ENCODE measurements at regions not wholly inside any gene's neighbourhood (a gene's known extent, or its start where the extent isn't known, plus 50 kb on each side); places are given as distances from the start of the nearest gene placed in this dataset.

DNA sequence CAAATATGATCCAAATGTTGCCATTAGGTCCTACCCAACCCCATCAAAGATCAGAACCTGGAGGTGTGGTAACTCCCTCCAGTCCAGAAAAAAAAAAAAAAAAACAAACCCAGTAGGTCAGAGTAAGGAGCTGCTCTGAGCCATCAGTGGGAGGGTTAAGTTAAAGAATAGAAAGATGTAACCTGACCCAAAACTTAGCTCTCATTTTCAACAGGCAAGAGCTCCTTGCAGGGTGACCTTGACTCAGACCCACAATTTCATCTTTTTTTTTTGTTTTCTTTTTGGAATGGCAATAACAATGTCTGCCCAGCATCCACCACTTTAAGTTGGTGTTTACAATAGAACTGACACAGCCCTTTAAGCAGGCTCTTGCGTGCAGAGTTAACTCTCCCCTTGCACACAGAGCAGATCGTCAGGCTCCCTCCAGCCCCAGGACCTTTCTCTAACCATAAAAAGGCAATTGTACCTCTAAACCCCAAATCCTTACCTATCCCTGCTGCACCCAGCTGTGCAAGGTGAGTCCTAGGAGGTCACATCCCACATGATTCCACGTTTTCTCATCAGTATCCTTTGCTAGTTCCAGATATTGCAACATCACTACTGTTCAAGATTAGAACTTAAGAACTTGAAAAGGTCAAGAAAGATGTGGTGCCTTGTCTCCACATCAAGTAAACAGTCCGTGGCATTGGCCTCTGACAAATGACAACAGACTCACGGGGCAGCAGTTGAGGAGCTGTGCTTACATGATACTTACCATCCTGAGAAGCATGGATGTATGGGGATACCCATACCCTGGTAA, 178.6 kb upstream of the EEA1 start:
- DNase-seq, result no peak

DNA sequence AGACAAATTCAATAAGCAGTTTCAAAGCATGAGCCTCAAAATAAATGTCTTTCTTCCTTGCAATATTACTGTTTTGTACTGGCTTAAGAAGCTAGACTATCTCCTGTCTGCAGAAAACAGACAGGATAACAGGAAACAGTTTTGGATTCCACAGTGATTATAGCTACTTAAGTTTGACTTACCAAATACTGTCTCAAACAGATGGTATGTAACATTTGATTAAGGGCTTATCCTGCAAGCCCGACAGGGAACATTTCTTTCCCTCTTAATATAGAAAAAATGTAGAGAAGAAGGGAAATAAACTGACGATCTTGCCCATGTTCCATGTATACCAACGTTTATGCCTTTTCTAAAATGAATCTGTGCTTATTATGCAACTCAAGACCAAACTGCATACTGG, 179.9 kb upstream of the EEA1 start:
- DNase-seq, result no peak

DNA sequence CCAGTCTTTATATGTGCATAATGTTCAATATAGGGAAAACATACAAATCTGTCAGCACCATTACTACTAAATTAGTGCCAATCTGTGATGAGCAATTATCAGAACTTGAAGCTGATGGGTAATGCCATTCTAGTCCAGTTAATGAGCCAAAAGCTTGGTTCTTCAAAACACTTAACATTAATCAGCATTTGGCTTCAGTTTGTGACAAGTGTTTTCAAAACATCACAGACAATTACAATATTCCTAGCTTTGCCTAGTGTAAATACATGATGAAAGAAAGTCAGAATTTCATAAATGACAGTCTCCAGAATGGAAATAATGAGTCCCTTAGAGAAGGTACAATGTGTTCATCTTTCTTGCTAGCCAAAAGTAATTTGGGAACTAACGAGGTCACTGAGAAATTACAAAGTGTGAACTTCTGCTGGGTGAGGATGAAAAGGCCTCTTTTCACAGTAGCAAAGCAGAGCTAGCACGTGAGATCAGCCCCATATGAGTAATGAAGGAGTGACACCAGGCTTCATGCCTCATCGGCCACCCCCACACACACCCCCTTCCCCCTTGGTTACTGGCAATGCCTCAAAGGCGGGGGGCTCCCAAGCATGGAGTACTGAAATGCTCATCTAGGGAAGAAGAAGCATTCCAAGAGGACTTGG, 180.6 kb upstream of the EEA1 start:
- no peak for DNase-seq

DNA sequence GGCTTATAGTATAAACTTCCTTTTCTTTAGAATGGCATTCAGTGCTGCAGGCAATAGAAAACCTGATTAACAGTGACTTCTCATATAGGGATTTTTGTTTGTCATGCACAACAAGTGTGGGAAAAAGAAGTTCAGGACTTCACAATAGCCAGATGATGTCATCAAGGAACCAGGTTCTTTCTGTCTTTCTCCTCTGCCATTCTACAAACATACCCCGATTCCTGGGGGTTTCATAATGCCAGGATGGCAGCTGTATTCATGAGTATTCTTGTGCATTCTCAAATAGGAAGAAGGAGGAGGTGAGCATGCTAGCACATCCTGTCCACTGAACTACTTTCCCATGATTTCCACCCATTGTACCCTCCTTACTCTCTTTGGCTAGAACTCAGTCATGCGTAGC, 182.7 kb upstream of the EEA1 start:
- DNase-seq, result no peak

DNA sequence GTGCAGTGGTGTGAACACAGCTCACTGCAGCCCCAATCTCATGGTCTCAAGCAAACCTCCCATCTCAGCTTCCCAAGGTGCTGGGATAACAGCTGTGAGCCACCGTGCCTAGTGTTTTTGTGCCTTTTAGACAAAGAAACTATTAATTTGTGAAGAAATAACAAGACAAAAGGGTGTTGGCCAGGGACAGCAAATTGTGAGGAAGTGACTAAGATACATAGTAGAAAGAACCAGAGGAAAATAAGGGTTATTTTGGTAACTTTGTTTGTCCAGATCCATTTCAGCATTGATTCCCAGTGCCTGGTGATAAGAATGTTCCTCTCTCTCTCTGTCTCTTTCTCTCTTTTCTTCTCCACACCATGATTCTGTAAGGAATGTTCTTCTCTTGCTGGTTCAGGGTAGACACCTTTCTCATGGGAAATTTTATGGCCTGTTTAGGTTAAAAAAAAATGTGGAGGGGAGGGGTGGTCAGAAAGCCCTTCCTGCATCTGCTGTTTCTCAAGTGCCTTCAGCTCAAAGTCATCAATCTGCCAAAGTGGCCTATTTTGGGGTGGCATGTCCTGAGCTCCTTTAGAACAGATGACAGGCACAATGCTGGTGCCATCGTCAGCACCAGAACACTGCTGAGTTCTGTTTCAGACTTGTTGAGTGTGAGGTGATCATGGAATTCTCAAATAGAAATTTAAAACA, 184.4 kb upstream of the EEA1 start:
- DNase-seq, result no peak

GRCh38 chr12:93115198-93115601, 186.1 kb upstream of the EEA1 start:
- DNase-seq, result no peak

GRCh38 chr12:93115646-93116045, 186.6 kb upstream of the EEA1 start:
- peak; percentile 57 for DNase-seq

DNA sequence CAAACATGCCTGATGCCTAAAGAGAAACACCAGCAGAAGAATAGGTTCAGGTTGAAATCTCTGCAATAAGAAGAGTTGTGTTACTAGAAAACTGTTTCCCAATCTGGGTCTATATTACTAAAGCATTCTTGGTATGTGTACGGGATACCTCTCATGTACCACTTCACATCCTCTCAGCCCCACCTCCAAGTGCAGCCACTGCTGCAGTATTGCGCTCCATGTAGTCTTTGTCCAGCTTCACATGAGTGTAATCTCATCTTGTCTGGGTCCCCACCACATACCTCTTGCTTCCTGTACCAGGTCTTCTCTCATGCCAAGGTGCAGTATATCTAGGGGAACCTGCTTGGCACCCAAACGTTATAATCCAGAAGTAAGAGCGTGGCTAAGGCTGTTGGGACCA, 187.5 kb upstream of the EEA1 start:
- no peak for DNase-seq

DNA sequence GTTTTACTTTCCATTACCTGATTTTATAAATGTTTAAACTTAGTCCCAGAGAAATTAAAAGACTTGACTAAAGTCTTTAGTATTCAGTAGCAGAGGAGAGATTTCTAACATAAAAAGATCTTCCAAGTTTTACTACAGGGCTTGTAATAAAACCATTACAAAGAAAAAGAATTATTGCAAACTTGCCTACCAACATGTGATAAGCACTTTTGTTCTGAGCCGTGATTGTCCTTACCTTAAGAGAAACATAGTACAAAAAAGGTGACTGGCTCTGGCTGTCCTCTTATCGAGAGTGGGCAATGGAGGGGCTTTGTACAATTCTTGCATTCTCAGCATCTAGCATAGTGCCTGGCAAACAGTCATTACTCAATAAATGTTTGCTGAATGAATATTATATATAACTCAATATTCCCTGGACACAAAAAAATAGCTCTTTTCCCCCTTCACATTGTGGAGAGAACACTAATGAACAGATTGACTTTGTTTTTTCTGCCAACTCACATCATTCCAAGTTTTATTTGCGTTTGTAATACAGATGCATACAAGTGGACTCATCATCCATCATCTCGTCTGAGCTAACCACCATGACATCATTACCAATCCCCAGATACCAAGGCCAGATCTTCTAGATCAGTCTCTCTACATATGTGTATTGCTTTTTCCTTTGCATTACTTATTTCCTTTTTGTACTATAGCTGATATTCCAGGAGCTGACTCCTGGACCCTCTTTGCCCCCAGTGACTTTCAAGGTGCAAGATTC, 192.8 kb upstream of the EEA1 start:
- DNase-seq, result no peak

DNA sequence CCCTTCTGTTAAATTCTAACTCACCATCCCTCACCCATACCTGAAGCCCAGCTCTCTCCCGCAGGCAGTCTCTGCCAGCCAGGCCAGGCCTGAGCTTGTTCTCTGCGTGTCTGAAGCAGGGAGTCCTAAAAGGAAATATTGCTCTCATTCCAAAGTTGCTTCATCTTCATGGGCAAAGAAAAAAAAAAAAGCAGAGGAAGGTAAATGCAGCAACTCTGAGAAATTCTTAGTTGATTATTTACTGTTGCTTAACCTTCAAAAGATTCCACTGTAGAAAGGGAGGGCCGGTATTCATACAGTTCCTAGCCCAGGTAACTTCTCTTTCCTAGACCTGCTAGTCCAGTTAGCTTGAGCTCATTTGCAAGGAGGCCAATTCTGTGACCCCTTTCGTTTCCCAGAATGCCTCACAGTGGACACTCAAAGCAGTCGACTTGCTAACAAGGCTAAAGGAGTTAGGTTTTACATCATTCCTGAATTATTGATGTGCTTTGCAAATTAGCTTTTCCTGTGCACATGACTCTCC, 193.5 kb upstream of the EEA1 start:
- DNase-seq, result no peak

DNA sequence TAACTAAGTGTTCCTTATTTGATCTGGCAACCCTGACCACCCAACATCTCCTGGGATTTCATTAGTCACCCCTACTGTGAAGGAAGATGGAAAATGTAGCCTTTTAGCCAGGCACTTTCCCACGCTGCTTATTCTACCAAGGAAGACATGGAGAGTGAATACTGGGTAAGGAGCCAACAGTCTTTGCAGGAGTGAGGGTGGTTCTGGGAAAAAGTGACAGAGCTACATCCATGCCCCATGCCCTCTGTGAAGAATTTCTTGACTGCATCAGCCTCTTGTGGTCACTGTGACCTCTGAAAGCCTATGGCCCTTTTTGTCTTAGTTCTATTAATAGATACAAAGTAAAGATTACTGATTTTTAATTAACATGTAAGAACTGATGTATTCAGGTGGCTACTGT, 196.0 kb upstream of the EEA1 start:
- DNase-seq, result no peak

DNA sequence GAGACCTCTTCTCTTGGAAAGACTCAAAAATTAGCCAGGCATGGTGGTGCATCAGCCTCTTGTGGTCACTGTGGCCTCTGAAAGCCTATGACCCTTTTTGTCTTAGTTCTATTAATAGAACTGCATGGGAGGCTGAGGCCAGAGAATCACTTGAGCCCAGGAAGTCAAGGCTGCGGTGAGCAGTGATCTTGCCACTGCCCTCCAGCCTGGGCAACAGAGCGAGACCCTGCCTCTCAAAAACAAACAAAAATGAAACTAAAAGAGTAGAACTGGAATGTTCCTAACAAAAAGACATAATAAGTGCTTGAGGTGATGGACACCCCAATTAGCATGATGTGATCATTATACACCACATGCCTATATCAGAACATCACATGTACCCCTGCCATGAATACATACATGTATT, 197.0 kb upstream of the EEA1 start:
- no peak for DNase-seq

DNA sequence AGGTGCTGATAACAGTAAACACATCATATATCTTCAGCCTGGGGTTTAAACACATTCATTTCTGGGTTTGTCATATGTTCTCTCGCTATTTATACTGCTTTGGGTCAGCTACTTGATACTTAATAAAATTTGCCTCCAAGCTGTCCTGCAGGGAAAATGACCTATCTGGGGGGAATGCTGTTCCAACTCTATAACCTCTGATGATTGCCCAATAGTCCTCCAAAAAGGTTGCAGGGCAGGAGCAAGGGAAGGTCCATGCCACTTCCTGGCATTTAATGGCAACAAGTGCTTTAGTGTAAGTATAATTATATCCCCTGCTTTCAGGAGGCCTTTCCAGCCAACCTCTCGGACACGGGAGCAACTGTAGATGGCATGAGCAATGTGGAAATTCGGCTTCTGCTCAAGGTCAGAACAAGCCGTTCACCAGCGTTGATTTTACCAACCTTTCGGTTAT, 198.0 kb upstream of the EEA1 start:
- DNase-seq, result no peak

DNA sequence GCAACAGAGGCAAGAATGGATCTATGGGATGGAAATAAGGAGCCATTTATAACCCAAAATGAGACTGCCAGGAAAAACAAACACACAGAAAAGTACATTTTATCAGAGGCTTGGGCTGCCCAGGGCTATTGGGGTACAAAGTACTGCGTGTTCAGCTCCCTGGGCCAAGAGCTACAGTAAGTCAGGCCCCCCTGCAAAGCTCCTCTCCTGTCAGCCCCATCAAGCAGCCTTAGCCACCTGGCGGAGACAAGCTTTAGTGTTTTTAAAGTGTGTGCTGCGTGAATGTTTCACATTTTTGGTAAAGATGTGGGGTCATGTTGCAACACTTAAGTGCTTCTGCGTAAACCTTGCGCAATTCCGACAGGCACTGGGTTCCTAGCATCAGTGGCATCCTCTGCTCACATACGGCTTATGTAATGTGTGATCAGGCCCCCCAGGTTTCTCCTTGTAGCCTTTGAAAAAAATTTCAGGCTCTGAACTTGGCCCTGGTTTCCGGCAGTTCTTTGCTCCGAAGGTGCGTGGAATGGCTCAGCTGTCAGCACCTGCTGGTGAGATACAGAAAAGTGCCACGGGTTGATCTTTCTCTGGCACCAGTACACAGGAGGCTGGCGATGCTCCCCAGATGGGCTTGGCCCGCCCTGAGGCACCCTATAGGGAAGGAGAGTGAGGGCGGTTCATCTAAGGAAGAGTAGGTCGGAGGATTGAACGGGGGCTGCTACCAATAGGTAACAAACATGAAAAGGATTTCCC, 198.7 kb upstream of the EEA1 start:
- peak; percentile 67 for DNase-seq

DNA sequence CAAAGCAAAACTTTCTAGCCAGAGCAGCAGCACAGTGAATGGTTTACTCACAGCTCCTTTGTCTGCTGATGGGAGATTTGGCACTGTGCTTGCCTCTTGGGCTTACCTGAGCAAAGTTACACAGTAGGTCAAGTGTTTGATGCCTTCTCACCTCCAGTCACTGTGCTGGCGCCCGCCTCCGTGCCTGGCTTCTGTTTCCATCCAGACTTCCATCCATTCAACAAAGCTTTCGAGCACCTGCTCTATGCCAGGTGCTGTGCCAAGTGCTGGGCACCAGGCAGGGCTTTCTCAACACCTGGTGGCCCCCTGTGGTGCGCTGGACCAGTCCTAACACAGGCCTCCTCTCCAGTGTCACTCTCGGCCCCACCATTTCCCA, 199.2 kb upstream of the EEA1 start:
- DNase-seq, result no peak

DNA sequence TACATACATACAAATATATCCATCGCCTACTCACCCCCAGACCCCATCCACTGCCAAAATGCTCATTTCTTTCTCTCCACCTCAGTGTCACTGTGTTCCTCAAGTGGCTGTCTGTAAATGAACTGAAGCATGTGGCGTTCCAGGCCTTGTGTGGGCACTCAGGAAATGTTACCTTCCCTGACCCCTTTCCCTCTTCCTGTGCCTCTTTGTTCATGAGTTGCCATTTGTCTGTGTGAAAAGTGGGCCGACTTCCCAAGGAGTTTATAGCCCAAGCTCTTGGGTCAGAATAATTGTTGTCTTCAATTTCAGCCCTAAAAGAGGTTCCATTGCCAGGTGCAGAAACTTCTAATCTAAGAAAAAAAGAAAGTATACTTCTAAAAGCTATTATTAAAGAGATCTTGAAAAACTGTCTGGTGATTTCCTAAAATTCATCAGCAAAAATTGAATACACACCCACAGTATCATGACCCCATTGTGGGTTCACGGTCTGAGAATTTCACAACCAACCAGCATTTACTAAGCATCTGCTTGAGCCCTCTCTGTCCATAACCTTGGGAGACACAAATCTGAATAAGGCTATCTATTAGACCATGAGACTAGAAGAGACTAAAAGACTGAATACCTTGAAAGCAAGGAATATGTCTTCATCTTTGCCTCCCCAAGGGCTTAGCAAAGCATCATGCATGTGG, 201.4 kb upstream of the EEA1 start:
- DNase-seq, result no peak

GRCh38 chr12:93133361-93133760, 204.3 kb upstream of the EEA1 start:
- no peak for DNase-seq

GRCh38 chr12:93134175-93134890, 205.2 kb upstream of the EEA1 start:
- no peak for DNase-seq

DNA sequence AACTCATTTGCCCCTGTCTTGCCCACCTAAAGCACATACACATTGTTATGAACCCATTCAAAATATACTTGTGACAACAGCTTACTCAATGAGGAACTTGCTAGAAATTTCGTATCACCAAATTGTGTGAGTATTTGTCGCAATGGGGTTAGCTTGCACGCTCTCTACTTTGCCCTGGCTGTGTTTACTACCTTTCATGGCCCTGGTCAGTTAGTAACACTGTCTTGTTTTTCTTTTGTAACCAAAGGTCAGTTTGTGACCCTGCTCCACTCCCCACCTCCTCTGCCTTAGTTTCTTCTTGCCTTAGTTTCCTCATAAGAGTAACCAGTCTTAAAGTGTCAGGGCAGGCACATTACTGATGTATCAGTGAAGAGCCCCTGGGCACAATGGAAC, 205.8 kb upstream of the EEA1 start:
- DNase-seq, result no peak

DNA sequence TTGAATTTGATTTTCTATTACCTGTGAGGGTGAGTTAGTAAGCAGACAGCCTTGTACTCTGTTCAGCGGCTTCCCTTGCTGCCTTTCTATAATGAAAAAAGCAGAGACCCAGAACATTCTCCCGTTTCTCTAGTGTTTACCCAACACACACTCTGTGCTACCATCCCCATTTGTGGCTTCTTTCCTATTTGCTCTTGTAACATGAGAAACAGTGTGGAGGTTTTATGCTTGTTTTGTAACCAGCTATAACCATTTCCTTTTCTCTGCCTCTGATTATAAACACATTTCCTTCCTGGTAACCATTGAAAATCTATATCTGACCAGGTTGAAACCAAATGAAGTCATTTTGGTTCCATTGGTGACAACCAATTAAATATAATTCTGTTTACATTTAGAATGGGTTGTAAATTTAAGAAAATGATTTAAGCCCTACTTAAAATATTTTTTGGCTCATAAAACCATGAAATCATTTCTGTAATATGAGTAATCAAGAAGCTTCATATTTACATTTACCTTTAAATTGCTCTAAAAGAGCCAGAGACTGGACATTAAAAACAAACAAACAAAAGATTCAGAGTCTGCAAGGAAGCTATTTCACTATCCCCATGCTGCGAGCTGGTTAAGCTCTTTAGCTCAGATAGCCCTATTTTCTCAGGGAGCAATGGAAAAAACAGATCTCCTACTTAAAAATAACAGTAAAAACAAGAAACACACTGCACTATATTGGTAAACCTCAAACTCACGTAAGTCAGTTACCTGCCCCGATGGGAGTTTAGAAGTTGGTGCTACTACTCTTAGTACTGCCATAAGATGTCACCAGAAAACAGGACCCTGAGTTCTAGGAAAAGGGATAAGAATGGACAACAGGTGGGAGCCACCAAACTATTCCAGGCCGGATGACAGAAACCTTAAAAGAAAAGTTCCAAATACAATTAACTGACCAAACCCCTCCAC, 206.5 kb upstream of the EEA1 start:
- DNase-seq, result no peak

All from right forelimb (tissue), 1 donor.